IPS-20b (cell line): ENCODE measurements at regions not wholly inside any gene's neighbourhood (a gene's known extent, or its start where the extent isn't known, plus 50 kb on each side); places are given as distances from the start of the nearest gene placed in this dataset.

Experiments used
- H3K27ac ChIP-seq: one replicate; pipeline ENCODE4 v1.5.1; 2013; ENCODE audit warnings: low read length
- H3K27me3 ChIP-seq: 2 replicates; pipeline ENCODE4 v1.6.1; 2013; ENCODE audit warnings: mild to moderate bottlenecking, low read length, inconsistent platforms; ENCODE audit not compliant: insufficient read depth
- H3K36me3 ChIP-seq: 2 replicates; pipeline ENCODE4 v1.6.1; 2013; ENCODE audit warnings: low read depth, mild to moderate bottlenecking, inconsistent platforms, low read length, moderate library complexity; ENCODE audit not compliant: insufficient read depth
- H3K4me1 ChIP-seq: 2 replicates; pipeline ENCODE4 v1.6.1; 2013; ENCODE audit warnings: mild to moderate bottlenecking, control low read depth, inconsistent platforms, low read length, moderate library complexity; ENCODE audit not compliant: insufficient read depth
- H3K4me3 ChIP-seq: 2 replicates; pipeline ENCODE4 v1.5.1; 2013; ENCODE audit warnings: mild to moderate bottlenecking, low read length, inconsistent platforms
- H3K9ac ChIP-seq: 2 replicates; pipeline ENCODE4 v1.6.1; 2013; ENCODE audit warnings: low read depth, mild to moderate bottlenecking, inconsistent platforms, low read length, moderate library complexity
- H3K9me3 ChIP-seq: 2 replicates; pipeline ENCODE4 v1.6.1; 2013; ENCODE audit warnings: mild to moderate bottlenecking, low read depth, low read length, inconsistent platforms; ENCODE audit not compliant: insufficient read depth

DNA sequence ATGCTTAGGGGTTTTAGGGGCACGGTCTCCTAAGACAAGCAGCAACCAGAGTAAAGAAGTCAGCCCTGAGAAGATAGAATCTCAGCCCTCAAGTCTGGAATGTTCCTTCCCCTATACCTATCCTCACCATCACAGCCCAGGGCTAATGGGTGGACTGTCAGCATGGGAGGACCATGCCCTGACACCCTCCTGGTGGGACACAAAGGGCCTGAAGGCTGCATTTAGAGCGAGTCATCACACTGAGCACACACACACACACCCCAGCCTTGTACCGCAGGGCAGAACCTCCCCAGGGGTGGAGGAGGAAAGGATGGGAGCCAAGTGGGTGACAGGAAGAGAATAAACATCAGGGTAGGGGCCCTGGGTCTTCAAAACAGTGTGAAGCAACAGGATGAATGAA is 174.8 kb upstream of the SERP2 start:
- no peak overlapping the region for H3K9ac ChIP-seq
- H3K9me3 ChIP-seq: no peaks in the 10 kb centered on the region
- no peak overlapping the region for H3K4me3 ChIP-seq
- no peaks in the 10 kb centered on the region for H3K27me3 ChIP-seq
- no peak overlapping the region for H3K27ac ChIP-seq
- H3K36me3 ChIP-seq: no peaks in the 10 kb centered on the region
- no peaks in the 10 kb centered on the region for H3K4me1 ChIP-seq

GRCh38 chr13:44199627-44200207 is 173.9 kb upstream of the SERP2 start:
- Histone ChIP-seq H3K27ac (no peak overlapping the region), H3K9ac (no peak overlapping the region), H3K4me3 (no peak overlapping the region), H3K4me1 (no peaks in the 10 kb centered on the region), H3K9me3 (no peaks in the 10 kb centered on the region), H3K27me3 (no peaks in the 10 kb centered on the region), H3K36me3 (no peaks in the 10 kb centered on the region)

DNA sequence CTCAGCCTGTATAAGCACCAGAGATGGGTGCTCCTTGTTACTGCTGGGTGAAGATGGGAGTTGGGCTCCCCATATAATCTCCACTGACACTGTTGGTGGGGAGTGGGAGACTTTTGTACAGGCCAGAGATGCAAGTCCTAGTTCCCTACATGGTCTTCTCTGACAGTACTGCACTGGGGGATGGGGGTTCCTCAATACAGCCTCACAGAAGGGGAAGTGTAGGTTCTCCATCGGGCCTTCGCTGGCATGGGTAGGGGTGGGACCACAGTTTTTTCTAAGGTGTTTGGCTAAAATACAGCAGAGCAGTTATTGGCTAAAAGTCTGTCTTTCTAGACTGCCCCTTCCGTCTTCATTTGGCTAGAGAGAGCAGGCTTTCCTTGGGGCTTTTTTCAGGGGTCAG is 167.2 kb upstream of the SERP2 start:
- no peak overlapping the region for H3K27ac ChIP-seq
- no peaks in the 10 kb centered on the region for H3K27me3 ChIP-seq
- H3K9me3 ChIP-seq: peaks cover 3% of the 10 kb centered on the region; the same call in 1 of the 2 replicates
- peaks cover 4% of the 10 kb centered on the region; the same call in 1 of the 2 replicates for H3K4me1 ChIP-seq
- H3K4me3 ChIP-seq: no peak overlapping the region
- H3K36me3 ChIP-seq: no peaks in the 10 kb centered on the region
- no peak overlapping the region for H3K9ac ChIP-seq

DNA sequence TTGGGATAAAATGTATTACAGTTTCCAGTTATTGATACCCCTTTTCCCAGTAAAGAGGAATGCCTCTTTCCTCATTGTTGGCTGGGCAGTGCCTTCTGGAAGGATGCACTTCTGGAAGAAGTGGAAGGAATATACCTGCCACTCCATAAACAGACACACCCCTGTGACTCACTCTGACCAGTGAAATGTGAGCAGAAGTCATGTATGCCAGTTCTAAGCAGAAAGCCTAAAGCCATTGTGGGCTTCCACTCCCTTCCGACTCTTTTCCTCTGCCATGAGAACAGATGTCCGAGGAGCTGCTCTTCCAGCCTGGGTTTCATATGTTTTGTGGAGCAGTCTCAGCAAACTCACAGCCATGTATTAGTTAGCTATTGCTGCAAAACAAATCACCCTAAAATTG is 166.1 kb upstream of the SERP2 start:
- H3K4me1 ChIP-seq: peaks cover 4% of the 10 kb centered on the region; the same call in 1 of the 2 replicates
- no peaks in the 10 kb centered on the region for H3K27me3 ChIP-seq
- no peak overlapping the region for H3K27ac ChIP-seq
- H3K36me3 ChIP-seq: no peaks in the 10 kb centered on the region
- no peak overlapping the region for H3K4me3 ChIP-seq
- H3K9me3 ChIP-seq: peaks cover 3% of the 10 kb centered on the region; the same call in 1 of the 2 replicates
- H3K9ac ChIP-seq: no peak overlapping the region

DNA sequence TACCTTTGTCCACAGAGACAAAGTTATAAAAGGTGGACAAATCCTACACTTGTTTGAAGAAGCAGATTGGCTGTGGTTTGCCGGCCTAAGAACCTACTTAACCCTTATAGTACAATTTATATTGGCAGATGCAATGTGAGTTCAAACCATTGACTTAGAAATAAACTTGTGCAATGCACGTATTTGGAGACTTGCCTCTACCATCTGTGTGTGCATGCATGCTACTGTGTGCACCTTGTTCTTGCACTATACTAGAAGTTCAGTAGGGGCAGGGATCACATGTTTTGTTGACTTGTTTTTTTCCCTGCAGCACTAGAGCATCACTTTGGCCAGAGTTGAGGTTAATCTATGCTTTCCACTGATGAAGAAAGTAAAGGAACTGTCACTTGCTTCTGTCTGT is 163.1 kb upstream of the SERP2 start:
- H3K27me3 ChIP-seq: no peaks in the 10 kb centered on the region

GRCh38 chr13:44211286-44211685 is 162.3 kb upstream of the SERP2 start:
- H3K4me3 ChIP-seq: no peak overlapping the region
- H3K27ac ChIP-seq: no peak overlapping the region
- H3K9ac ChIP-seq: no peak overlapping the region
- H3K27me3 ChIP-seq: no peaks in the 10 kb centered on the region
- no peaks in the 10 kb centered on the region for H3K9me3 ChIP-seq
- H3K4me1 ChIP-seq: peaks cover 4% of the 10 kb centered on the region; the same call in 1 of the 2 replicates
- no peaks in the 10 kb centered on the region for H3K36me3 ChIP-seq

More for the DNA sequence above, 163.1 kb upstream of the SERP2 start:
- Histone ChIP-seq H3K9ac (no peak overlapping the region), H3K27ac (no peak overlapping the region), H3K9me3 (peaks cover 3% of the 10 kb centered on the region; the same call in 1 of the 2 replicates), H3K4me1 (peaks cover 4% of the 10 kb centered on the region; the same call in 1 of the 2 replicates), H3K4me3 (no peak overlapping the region), H3K36me3 (no peaks in the 10 kb centered on the region)

- Histone ChIP-seq H3K36me3 (no peaks in the 10 kb centered on the region), H3K9ac (no peak overlapping the region), H3K27me3 (no peaks in the 10 kb centered on the region), H3K4me3 (no peak overlapping the region), H3K27ac (no peak overlapping the region), H3K9me3 (no peaks in the 10 kb centered on the region), H3K4me1 (peaks cover 4% of the 10 kb centered on the region; the same call in 1 of the 2 replicates)
Measured at GRCh38 chr13:44211704-44212346, 161.8 kb upstream of the SERP2 start.

- Histone ChIP-seq H3K4me1 (peaks cover 4% of the 10 kb centered on the region; the same call in 1 of the 2 replicates), H3K4me3 (no peak overlapping the region), H3K9ac (no peak overlapping the region), H3K36me3 (no peaks in the 10 kb centered on the region), H3K27ac (no peak overlapping the region), H3K27me3 (no peaks in the 10 kb centered on the region), H3K9me3 (no peaks in the 10 kb centered on the region)
Measured at GRCh38 chr13:44212633-44213396, 160.8 kb upstream of the SERP2 start.

DNA sequence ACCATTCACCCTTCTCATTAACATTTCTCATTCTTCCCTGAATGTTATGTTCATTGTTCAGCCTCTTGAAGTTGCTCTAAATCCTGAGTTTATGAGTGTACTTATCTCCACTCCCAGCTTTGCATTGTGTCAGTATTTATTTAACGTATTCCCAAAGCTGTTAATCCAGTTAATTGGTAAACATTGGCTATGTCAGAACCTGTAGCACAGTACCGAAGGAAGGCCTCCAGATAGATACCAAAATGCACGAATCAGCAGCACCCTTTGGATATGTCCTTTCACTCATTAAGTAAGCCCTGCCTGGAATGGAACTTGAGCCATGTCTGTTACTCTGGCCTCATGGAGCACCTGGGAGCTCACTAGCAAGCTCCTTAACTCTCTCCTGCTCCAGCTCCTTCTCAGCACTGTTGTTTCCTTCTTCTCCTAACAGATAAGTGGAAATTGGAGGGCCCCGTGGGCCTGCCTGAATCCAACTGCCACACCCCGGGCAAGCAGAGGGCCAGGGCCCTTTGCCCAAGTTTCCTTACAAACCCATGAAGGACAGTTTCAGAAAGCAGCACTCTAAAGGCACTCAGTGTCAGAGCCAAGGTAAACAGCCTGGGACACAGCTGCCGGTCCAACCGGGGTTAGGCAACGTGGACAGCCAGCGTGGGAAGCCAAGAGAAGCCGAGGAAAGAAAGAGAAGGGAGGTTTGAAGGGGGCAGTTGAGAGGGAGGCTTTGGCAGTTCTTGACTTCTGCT is 155.0 kb upstream of the SERP2 start:
- H3K9ac ChIP-seq: no peak overlapping the region
- H3K27ac ChIP-seq: no peak overlapping the region
- H3K36me3 ChIP-seq: no peaks in the 10 kb centered on the region
- no peak overlapping the region for H3K4me3 ChIP-seq
- H3K9me3 ChIP-seq: no peaks in the 10 kb centered on the region
- peaks cover 10% of the 10 kb centered on the region; the same call in 1 of the 2 replicates for H3K4me1 ChIP-seq
- no peaks in the 10 kb centered on the region for H3K27me3 ChIP-seq

- H3K9ac ChIP-seq: no peak overlapping the region
- H3K27ac ChIP-seq: no peak overlapping the region
- no peak overlapping the region for H3K4me3 ChIP-seq
- H3K27me3 ChIP-seq: no peaks in the 10 kb centered on the region
- no peaks in the 10 kb centered on the region for H3K9me3 ChIP-seq
- H3K4me1 ChIP-seq: peaks cover 10% of the 10 kb centered on the region; the same call in 1 of the 2 replicates
- no peaks in the 10 kb centered on the region for H3K36me3 ChIP-seq
Measured at GRCh38 chr13:44219577-44220548, 153.8 kb upstream of the SERP2 start.
